ENCODE measurements at regions not wholly inside any gene's neighbourhood (a gene's known extent, or its start where the extent isn't known, plus 50 kb on each side); places are given as distances from the start of the nearest gene placed in this dataset.

- no peak for DNase-seq (ENCODE audit: low spot score)
These were observed 140.2 kb upstream of the COL11A1 start for GRCh38 chr1:103248417-103249102.

- no peak for DNase-seq (ENCODE audit: low spot score)
These were observed 139.2 kb upstream of the COL11A1 start for GRCh38 chr1:103247517-103247916.

- no peak for DNase-seq (ENCODE audit: low spot score)
These were observed 135.2 kb upstream of the COL11A1 start for GRCh38 chr1:103243481-103243880.

- DNase-seq (ENCODE audit: low spot score), result no peak
These were observed 130.7 kb upstream of the COL11A1 start for GRCh38 chr1:103239034-103239433.

- DNase-seq (ENCODE audit: low spot score), result no peak
These were observed 121.7 kb upstream of the COL11A1 start for GRCh38 chr1:103230061-103230460.

- DNase-seq (ENCODE audit: low spot score), result no peak
These were observed 112.3 kb upstream of the COL11A1 start for GRCh38 chr1:103220631-103221041.

DNA sequence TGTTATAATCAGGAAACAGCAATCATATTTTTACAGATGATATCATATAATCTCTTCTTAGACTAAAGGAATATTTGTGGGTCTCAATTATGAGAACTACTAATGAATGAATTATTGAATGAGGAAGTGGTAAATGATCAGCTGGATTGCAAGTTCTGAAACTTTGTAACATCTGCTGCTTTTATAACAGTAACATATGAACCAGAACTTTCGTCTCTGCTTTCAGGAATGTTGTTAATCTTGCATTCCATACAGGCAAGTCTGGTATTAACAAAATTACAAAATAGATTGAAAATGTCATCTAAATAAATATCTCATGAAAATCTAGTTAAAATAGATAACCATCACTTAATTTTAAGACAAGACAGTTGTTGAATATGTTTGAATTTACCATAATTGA lies 110.5 kb upstream of the COL11A1 start:
- no peak for DNase-seq (ENCODE audit: low spot score)

DNA sequence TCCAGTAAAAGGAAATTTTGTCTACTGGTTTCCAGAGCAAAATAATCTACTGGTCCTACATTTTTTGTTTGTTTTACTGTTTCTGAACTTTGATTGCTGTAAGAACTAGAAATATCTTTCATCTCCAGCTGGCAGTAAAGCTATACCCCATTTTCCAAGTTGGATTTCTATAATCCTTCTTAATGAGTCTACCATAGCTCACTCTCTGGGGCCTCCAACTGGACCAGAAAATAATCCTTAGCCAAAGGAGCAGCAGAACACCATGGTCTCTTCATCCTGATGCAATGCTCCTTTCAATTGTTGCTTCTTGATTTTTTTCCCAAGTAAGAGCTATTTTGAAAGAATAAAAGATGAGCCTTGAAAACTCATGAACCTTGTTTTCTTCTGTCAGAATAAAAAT lies 110.0 kb upstream of the COL11A1 start:
- DNase-seq (ENCODE audit: low spot score), result no peak

DNA sequence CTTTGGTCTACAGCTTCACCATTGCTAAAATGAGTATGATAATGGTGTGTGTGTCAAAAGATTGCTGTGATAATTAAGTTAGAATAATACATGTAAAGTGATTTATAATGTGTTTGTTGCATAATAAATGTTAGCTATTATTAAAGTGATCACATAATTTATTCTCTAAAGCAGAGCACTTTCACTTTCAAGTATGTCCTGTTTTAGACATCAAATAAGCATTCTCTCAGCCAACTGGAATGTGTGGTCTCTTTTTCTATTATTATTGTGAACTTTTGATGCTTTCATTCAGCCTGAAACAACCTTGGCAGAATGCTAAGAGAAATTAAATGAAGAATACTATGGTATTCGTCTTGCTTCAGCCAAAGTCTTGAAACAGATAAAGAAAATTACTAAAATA lies 102.8 kb upstream of the COL11A1 start:
- no peak for DNase-seq (ENCODE audit: low spot score)

- no peak for DNase-seq (ENCODE audit: low spot score)
These were observed 100.5 kb upstream of the COL11A1 start for GRCh38 chr1:103208844-103209243.

GRCh38 chr1:103199001-103199400 lies 90.7 kb upstream of the COL11A1 start:
- DNase-seq (ENCODE audit: low spot score), result no peak

DNA sequence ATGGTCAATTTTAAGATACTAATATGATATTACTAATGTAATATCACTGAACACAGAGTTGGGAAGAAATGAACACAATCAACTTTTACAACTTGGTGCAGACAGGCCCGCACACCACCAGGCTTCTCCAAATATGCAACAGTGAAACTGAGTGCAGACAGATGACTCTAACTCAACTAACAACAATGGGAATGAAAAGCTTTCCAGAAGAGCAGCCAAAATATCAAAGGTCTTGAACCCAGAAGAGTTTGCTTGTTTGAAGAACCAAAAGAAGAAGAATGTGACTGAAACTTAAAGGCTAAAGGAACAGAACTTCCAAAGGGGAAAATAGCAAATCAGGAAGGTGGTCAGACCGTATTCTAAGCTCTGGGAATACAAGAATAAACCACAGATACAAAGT lies 89.8 kb upstream of the COL11A1 start:
- no peak for DNase-seq (ENCODE audit: low spot score)

- no peak for DNase-seq (ENCODE audit: low spot score)
These were observed 88.9 kb upstream of the COL11A1 start for GRCh38 chr1:103197216-103197615.

DNA sequence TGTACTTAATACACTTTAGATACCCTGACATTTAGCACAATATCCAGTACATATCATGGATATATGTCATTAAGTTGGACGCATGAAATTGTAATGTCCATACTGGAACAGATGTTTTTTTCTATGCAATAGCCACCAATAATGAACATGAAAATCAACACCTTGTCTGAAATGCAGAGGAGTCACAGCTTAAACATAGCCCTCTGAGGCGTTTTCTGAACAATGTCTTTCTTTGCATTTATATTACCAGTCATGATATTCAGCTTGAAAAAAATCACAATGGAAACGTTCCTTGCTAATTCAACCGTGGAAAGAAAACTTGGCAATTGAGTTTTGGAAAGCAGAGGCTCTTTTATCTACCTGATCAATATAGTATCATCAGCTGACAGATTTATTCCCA lies 86.7 kb upstream of the COL11A1 start:
- no peak for DNase-seq (ENCODE audit: low spot score)

DNA sequence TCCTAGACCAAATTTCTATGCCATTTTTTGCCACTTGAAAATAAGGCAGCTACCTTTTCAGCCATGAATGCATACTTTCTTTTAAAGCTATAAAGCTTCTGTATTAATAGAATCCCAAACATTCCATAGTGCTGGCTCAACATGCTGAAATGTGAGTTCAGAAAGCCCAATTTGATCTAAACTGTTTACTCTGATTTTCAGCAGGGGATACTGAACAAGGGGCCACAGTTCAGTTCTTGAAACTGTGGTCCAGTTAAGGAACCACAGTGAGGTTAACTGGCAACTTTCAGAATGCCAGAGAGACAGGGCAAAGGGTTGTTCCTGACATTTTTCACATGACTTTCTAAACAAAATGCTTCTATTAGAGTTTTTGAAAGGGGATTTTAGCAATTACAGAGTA lies 85.7 kb upstream of the COL11A1 start:
- DNase-seq (ENCODE audit: low spot score), result no peak

DNA sequence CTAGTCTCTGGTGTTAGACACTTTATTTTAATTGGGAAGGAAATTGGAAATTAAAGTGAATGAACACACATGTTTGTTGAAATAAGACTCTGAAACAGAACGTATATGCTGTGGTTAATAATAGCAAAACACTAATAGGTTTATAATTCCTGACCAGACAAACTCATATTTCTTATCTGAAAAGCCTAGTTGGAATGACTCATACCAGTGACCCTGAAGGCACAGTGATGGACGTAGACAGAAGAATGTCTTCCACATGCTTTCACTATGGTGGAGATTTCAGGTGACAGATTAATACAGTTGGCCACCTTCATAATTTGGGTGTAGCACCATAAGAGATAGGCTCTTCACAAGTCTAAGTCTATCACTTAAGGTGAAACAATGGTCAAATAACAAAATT lies 83.0 kb upstream of the COL11A1 start:
- no peak for DNase-seq (ENCODE audit: low spot score)

GRCh38 chr1:103190766-103191165 lies 82.4 kb upstream of the COL11A1 start:
- DNase-seq (ENCODE audit: low spot score), result no peak

DNA sequence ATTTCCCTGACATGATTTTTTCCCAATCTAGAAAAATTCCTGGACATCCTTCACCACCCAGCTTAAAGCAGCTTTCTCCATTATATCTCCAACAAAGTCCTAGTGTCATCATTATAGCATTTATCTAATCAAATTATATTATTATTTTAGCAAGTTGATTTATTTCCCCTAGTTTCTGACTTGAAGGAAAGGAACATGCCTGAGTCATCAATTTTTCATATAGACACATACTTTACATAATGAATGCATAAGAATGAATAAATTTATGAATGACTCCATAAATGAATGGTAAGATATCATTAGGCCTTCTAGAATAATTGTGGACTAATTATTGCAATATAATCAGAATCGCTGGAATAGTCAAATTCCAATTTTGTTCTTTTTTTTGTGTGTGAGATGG lies 79.4 kb upstream of the COL11A1 start:
- DNase-seq (ENCODE audit: low spot score), result no peak

DNA sequence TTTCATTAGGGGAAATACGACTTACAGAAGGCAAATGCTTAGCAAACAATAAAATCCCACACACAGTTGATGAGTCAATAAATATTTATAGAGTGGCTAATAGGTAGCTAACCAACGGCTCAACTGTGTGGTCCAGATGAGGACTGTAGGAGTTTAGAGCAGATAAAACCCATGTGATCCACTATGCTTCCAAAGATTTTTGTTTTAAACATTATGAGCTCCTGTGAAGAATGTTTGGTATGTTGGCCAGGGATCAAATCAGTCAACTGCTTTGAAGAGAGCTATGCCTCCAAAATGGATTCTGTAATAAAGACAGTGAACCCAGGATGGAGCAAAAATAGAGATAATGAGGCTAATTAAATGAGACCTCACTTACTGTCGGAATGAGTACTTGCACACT lies 72.3 kb upstream of the COL11A1 start:
- no peak for DNase-seq (ENCODE audit: low spot score)

- no peak for DNase-seq (ENCODE audit: low spot score)
These were observed 68.9 kb upstream of the COL11A1 start for GRCh38 chr1:103177108-103177775.

DNA sequence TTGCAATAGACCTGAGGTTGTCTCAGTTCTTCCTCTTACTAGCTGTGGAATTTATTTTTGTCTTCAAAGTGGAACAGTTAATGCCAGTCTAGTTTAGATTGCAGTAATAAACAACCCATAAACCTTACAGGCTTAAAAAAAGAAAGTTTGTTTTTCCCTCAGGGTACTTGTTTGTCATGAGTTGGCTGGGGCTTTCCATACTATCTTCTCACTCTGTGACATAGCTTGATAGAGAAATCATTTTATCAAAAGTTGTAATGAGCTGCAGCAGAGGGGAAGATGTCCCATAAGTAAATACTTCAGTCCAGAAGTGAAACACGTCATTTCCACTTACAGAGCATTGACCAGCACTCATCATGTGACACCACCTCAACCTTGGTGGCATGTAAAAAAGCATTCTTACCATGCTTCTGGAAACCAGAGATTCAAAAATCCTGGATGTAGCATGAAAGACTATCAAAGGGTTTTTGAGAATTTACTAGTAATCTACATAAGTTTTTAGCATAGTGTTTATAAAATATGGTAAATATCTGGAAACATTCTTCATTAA lies 62.8 kb upstream of the COL11A1 start:
- no peak for DNase-seq (ENCODE audit: low spot score)

- DNase-seq (ENCODE audit: low spot score), result no peak
These were observed 62.3 kb upstream of the COL11A1 start for GRCh38 chr1:103170609-103171008.

DNA sequence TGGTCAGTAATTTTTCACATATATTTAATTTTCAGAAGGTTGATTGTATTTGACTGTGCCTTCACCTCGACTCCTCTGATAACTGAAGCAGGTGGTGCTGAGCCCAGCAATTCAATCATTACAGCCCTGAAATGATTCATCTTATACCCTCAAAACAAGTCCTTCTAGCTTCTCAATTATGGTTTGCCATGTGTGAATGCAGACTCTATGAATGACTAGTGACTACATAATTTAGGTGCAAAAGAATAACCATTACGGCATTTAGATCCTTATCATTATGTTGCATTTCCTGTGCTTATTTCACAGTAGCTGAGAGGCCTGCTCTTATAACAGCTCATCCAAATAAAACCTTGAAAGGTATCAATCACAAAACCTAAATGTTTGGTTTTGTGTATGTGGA lies 54.0 kb upstream of the COL11A1 start:
- no peak for DNase-seq (ENCODE audit: low spot score)

GRCh38 chr1:103160281-103160680 lies 52.0 kb upstream of the COL11A1 start:
- DNase-seq (ENCODE audit: low spot score), result no peak

Measured in SW480 (cell line).